Kidney capillary endothelial cell (primary cell): ENCODE measurements at regions not wholly inside any gene's neighbourhood (a gene's known extent, or its start where the extent isn't known, plus 50 kb on each side); places are given as distances from the start of the nearest gene placed in this dataset.

Experiments
- DNase-seq: peaks from one replicate; pipeline ENCODE4 v3.0.0-alpha.2; 2018; ENCODE audit warnings: low spot score

- DNase-seq = no peak
These were observed 518.4 kb downstream of the MED13L start for GRCh38 chr12:115758877-115759620.

GRCh38 chr12:115758183-115758582, 519.3 kb downstream of the MED13L start:
- DNase-seq = no peak

- no peak for DNase-seq
These were observed 520.7 kb downstream of the MED13L start for GRCh38 chr12:115756804-115757203.

- no peak for DNase-seq
These were observed 521.2 kb downstream of the MED13L start for GRCh38 chr12:115756271-115756670.

GRCh38 chr12:115755725-115756085, 521.8 kb downstream of the MED13L start:
- no peak for DNase-seq

- DNase-seq = no peak
These were observed 522.3 kb downstream of the MED13L start for GRCh38 chr12:115755061-115755724.

GRCh38 chr12:115752913-115753726, 524.4 kb downstream of the MED13L start:
- peak; percentile 77 for DNase-seq

GRCh38 chr12:115752156-115752555, 525.3 kb downstream of the MED13L start:
- no peak for DNase-seq

- no peak for DNase-seq
These were observed 527.2 kb downstream of the MED13L start for GRCh38 chr12:115750340-115750739.

GRCh38 chr12:115749071-115749841, 528.2 kb downstream of the MED13L start:
- no peak for DNase-seq

- no peak for DNase-seq
These were observed 536.8 kb downstream of the MED13L start for GRCh38 chr12:115740586-115741155.

GRCh38 chr12:115737895-115738294, 539.6 kb downstream of the MED13L start:
- no peak for DNase-seq

- no peak for DNase-seq
These were observed 541.1 kb downstream of the MED13L start for GRCh38 chr12:115736360-115736759.

- DNase-seq = no peak
These were observed 546.4 kb downstream of the MED13L start for GRCh38 chr12:115730975-115731541.

- no peak for DNase-seq
These were observed 550.8 kb downstream of the MED13L start for GRCh38 chr12:115726691-115727090.

- DNase-seq = no peak
These were observed 555.3 kb downstream of the MED13L start for GRCh38 chr12:115722181-115722580.

- no peak for DNase-seq
These were observed 560.9 kb downstream of the MED13L start for GRCh38 chr12:115716551-115716950.

GRCh38 chr12:115712676-115713075, 564.8 kb downstream of the MED13L start:
- no peak for DNase-seq

- DNase-seq = no peak
These were observed 567.4 kb downstream of the MED13L start for GRCh38 chr12:115710104-115710564.

GRCh38 chr12:115709540-115710011, 567.9 kb downstream of the MED13L start:
- no peak for DNase-seq

- no peak for DNase-seq
These were observed 568.7 kb downstream of the MED13L start for GRCh38 chr12:115708801-115709200.
